ENCODE measurements at regions not wholly inside any gene's neighbourhood (a gene's known extent, or its start where the extent isn't known, plus 50 kb on each side); places are given as distances from the start of the nearest gene placed in this dataset.

DNA sequence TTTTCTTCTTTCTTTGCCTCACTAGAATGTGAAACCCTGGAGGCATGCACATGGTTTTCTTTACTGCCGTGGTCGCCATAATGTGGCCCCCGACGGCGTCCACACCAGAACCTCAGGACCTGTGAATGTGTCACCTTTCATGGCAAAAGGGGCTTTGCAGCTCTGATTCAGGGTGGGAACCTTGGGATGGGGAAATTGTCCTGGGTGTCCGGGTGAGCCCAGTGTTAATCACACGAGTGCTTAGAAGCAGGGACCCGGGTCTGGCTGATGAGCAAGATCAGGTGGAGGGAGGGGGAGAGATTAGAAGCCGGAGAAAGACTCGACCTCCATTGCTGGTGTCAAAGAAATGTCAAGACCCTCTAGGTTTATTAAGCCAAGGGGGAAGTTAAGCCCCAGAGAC lies 74.7 kb upstream of the SHISAL1 start:
- Histone ChIP-seq H3K4me3 (ENCODE audit: low read depth in 2 of 2, low read length in 1 of 2) (no peak overlapping the region), H3K27me3 (ENCODE audit: insufficient read depth) (peaks cover 16% of the 10 kb centered on the region; the same call in 1 of the 2 replicates), H3K9me2 (no peaks in the 10 kb centered on the region), H3K4me2 (no peak overlapping the region), H3K27ac (ENCODE audit: low read depth in 2 of 2, low read length in 1 of 2) (no peak overlapping the region), H3K9me3 (no peaks in the 10 kb centered on the region), H3K4me1 (ENCODE audit: control insufficient read depth in 1 of 2, insufficient read depth in 2 of 2, low read depth in 1 of 2, low read length in 1 of 2) (peaks cover 0 to 13% of the 10 kb centered on the region in 2 experiments; a peak in 1 of 4 replicates), H3K9ac (no peak overlapping the region), H3K36me3 (replicated peaks in 1 of 2; ENCODE audit: control insufficient read depth in 1 of 2, insufficient read depth in 2 of 2, low read length in 1 of 2) (no peaks in the 10 kb centered on the region), H3K79me2 (ENCODE audit: insufficient read depth) (no peaks in the 10 kb centered on the region), H2AFZ (ENCODE audit: low read depth) (no peak overlapping the region), H3F3A (replicated peaks; ENCODE audit: insufficient read depth) (no peaks in the 10 kb centered on the region), H4K20me1 (ENCODE audit: insufficient read depth) (no peaks in the 10 kb centered on the region)
- no peak for DNase-seq
- TF ChIP-seq EP300 (IDR thresholded peaks at IDR 0.05; ENCODE audit: borderline replicate concordance in 1 of 2, low read depth in 1 of 2, low read length in 1 of 2) (no peak), MEF2A (IDR thresholded peaks at IDR 0.05; ENCODE audit: borderline replicate concordance, low read depth) (no peak), RCOR1 (IDR thresholded peaks at IDR 0.05; ENCODE audit: low read length) (no peak), RFX5 (IDR thresholded peaks at IDR 0.05; ENCODE audit: low read length) (no peak), GATA2 (CRISPR knock-in tag; IDR thresholded peaks at IDR 0.05) (no peak), POLR2AphosphoS5 (IDR thresholded peaks at IDR 0.05; ENCODE audit: low read depth, low read length) (no peak), GABPA (IDR thresholded peaks at IDR 0.05; ENCODE audit: low read depth) (no peak), EZH2phosphoT487 (IDR thresholded peaks at IDR 0.05; ENCODE audit: borderline replicate concordance, low read depth) (no peak), TCF12 (IDR thresholded peaks at IDR 0.05) (no peak), SMC3 (IDR thresholded peaks at IDR 0.05; ENCODE audit: low read depth, low read length) (no peak), YY1 (IDR thresholded peaks at IDR 0.05; ENCODE audit: low read depth) (no peak)
- TF ChIP-seq, protein P1, sequence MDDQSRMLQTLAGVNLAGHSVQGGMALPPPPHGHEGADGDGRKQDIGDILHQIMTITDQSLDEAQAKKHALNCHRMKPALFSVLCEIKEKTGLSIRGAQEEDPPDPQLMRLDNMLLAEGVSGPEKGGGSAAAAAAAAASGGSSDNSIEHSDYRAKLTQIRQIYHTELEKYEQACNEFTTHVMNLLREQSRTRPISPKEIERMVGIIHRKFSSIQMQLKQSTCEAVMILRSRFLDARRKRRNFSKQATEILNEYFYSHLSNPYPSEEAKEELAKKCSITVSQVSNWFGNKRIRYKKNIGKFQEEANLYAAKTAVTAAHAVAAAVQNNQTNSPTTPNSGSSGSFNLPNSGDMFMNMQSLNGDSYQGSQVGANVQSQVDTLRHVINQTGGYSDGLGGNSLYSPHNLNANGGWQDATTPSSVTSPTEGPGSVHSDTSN (IDR thresholded peaks at IDR 0.05) = no peak
- TF ChIP-seq, protein P2, sequence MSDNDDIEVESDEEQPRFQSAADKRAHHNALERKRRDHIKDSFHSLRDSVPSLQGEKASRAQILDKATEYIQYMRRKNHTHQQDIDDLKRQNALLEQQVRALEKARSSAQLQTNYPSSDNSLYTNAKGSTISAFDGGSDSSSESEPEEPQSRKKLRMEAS (IDR thresholded peaks at IDR 0.05; ENCODE audit: low read depth) = no peak
- TF ChIP-seq, protein P3, sequence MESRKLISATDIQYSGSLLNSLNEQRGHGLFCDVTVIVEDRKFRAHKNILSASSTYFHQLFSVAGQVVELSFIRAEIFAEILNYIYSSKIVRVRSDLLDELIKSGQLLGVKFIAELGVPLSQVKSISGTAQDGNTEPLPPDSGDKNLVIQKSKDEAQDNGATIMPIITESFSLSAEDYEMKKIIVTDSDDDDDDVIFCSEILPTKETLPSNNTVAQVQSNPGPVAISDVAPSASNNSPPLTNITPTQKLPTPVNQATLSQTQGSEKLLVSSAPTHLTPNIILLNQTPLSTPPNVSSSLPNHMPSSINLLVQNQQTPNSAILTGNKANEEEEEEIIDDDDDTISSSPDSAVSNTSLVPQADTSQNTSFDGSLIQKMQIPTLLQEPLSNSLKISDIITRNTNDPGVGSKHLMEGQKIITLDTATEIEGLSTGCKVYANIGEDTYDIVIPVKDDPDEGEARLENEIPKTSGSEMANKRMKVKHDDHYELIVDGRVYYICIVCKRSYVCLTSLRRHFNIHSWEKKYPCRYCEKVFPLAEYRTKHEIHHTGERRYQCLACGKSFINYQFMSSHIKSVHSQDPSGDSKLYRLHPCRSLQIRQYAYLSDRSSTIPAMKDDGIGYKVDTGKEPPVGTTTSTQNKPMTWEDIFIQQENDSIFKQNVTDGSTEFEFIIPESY (IDR thresholded peaks at IDR 0.05; ENCODE audit: borderline replicate concordance, low read depth) = no peak
- TF ChIP-seq, protein P4, sequence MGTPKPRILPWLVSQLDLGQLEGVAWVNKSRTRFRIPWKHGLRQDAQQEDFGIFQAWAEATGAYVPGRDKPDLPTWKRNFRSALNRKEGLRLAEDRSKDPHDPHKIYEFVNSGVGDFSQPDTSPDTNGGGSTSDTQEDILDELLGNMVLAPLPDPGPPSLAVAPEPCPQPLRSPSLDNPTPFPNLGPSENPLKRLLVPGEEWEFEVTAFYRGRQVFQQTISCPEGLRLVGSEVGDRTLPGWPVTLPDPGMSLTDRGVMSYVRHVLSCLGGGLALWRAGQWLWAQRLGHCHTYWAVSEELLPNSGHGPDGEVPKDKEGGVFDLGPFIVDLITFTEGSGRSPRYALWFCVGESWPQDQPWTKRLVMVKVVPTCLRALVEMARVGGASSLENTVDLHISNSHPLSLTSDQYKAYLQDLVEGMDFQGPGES (IDR thresholded peaks at IDR 0.05; ENCODE audit: low read depth, low read length) = no peak
- TF ChIP-seq, protein P5, sequence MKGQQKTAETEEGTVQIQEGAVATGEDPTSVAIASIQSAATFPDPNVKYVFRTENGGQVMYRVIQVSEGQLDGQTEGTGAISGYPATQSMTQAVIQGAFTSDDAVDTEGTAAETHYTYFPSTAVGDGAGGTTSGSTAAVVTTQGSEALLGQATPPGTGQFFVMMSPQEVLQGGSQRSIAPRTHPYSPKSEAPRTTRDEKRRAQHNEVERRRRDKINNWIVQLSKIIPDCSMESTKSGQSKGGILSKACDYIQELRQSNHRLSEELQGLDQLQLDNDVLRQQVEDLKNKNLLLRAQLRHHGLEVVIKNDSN (IDR thresholded peaks at IDR 0.05; ENCODE audit: borderline replicate concordance, low read depth) = no peak
- TF ChIP-seq, protein P6, sequence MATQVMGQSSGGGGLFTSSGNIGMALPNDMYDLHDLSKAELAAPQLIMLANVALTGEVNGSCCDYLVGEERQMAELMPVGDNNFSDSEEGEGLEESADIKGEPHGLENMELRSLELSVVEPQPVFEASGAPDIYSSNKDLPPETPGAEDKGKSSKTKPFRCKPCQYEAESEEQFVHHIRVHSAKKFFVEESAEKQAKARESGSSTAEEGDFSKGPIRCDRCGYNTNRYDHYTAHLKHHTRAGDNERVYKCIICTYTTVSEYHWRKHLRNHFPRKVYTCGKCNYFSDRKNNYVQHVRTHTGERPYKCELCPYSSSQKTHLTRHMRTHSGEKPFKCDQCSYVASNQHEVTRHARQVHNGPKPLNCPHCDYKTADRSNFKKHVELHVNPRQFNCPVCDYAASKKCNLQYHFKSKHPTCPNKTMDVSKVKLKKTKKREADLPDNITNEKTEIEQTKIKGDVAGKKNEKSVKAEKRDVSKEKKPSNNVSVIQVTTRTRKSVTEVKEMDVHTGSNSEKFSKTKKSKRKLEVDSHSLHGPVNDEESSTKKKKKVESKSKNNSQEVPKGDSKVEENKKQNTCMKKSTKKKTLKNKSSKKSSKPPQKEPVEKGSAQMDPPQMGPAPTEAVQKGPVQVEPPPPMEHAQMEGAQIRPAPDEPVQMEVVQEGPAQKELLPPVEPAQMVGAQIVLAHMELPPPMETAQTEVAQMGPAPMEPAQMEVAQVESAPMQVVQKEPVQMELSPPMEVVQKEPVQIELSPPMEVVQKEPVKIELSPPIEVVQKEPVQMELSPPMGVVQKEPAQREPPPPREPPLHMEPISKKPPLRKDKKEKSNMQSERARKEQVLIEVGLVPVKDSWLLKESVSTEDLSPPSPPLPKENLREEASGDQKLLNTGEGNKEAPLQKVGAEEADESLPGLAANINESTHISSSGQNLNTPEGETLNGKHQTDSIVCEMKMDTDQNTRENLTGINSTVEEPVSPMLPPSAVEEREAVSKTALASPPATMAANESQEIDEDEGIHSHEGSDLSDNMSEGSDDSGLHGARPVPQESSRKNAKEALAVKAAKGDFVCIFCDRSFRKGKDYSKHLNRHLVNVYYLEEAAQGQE (IDR thresholded peaks at IDR 0.05; ENCODE audit: low read depth, low read length) = no peak
- TF ChIP-seq, protein P7, sequence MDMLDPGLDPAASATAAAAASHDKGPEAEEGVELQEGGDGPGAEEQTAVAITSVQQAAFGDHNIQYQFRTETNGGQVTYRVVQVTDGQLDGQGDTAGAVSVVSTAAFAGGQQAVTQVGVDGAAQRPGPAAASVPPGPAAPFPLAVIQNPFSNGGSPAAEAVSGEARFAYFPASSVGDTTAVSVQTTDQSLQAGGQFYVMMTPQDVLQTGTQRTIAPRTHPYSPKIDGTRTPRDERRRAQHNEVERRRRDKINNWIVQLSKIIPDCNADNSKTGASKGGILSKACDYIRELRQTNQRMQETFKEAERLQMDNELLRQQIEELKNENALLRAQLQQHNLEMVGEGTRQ (IDR thresholded peaks at IDR 0.05; ENCODE audit: borderline replicate concordance, low read depth, low read length) = no peak
- WGBS (ENCODE audit: low lambda C conversion rate) = 53% methylated on average over 10 of the region's 10 CpGs
- CTCF ChIA-PET = no interaction called here
- POLR2A ChIA-PET = no interaction called here

Measured in SK-N-SH (cell line).